SU-DHL-6 (cell line): ENCODE measurements at regions not wholly inside any gene's neighbourhood (a gene's known extent, or its start where the extent isn't known, plus 50 kb on each side); places are given as distances from the start of the nearest gene placed in this dataset.

Source experiments
- H2AFZ ChIP-seq: fragments of 200-600 bp; sonication (generic); 2 replicates; pipeline ENCODE4 v1.6.1; 2014; ENCODE audit warnings: low read depth, mild to moderate bottlenecking, moderate library complexity, mixed read lengths, antibody characterized with exemption, low read length; ENCODE audit not compliant: severe bottlenecking
- H3F3A ChIP-seq: fragments of 200-600 bp; shearing (Covaris generic); 2 replicates; pipeline ENCODE4 v1.6.0; 2016; ENCODE audit warnings: antibody characterized with exemption, mild to moderate bottlenecking; ENCODE audit not compliant: insufficient read depth
- H3K27ac ChIP-seq: fragments of 200-600 bp; sonication (generic); 2 replicates; pipeline ENCODE4 v1.5.1; 2016; ENCODE audit warnings: low read depth, mild to moderate bottlenecking, low read length, moderate library complexity, mixed read lengths
- H3K27me3 ChIP-seq: fragments of 200-600 bp; sonication (generic), shearing (Covaris generic); 2 replicates; pipeline ENCODE4 v1.6.0; 2014; ENCODE audit warnings: mild to moderate bottlenecking, low read length
- H3K36me3 ChIP-seq: fragments of 200-600 bp; sonication (generic); 2 replicates; pipeline ENCODE4 v1.6.1; 2014; ENCODE audit warnings: mild to moderate bottlenecking, low read length, mixed read lengths
- H3K4me2 ChIP-seq: fragments of 300-600, 200-600 bp; shearing (Covaris generic), sonication (generic); 2 replicates; pipeline ENCODE4 v1.6.0; 2014; ENCODE audit warnings: low read length, low read depth, mild to moderate bottlenecking; ENCODE audit not compliant: poor library complexity, severe bottlenecking
- H3K4me3 ChIP-seq: fragments of 200-600 bp; sonication (generic); 2 replicates; pipeline ENCODE4 v1.5.1; 2014; ENCODE audit warnings: antibody characterized with exemption, low read length, mild to moderate bottlenecking, mixed read lengths; ENCODE audit not compliant: insufficient read depth, poor library complexity, severe bottlenecking
- H3K79me2 ChIP-seq: fragments of 200-600 bp; sonication (generic); 2 replicates; pipeline ENCODE4 v1.6.1; 2014; ENCODE audit warnings: mild to moderate bottlenecking, low read length, moderate library complexity; ENCODE audit not compliant: insufficient read depth
- H3K9ac ChIP-seq: fragments of 200-600 bp; sonication (generic); 2 replicates; pipeline ENCODE4 v1.7.0; 2014; ENCODE audit warnings: mild to moderate bottlenecking, low read length
- H3K9me2 ChIP-seq: fragments of 200-600 bp; sonication (generic); replicated peaks from 2 replicates; pipeline ENCODE4 v1.6.1; 2014; ENCODE audit warnings: low read length; ENCODE audit not compliant: insufficient read depth
- H3K9me3 ChIP-seq: fragments of 200-600 bp; sonication (generic); 2 replicates; pipeline ENCODE4 v1.6.1; 2014; ENCODE audit warnings: low read length, mixed read lengths; ENCODE audit not compliant: insufficient read depth
- H4K20me1 ChIP-seq: fragments of 200-600 bp; sonication (generic); 2 replicates; pipeline ENCODE4 v1.6.1; 2014; ENCODE audit warnings: low read depth, mild to moderate bottlenecking, antibody characterized with exemption, low read length, moderate library complexity, mixed read lengths
- EZH2phosphoT487 ChIP-seq: fragments of 200-600 bp; sonication (generic), shearing (Covaris generic); conservative IDR thresholded peaks from 2 replicates; pipeline ENCODE4 v1.6.1; 2018; ENCODE audit warnings: mild to moderate bottlenecking, antibody characterized with exemption, low read length, moderate library complexity, mixed read lengths
- TF ChIP-seq, protein P1 (sequence below): fragments of 200-600 bp; sonication (generic); IDR thresholded peaks from one replicate; pipeline ENCODE4 v1.5.1; 2017; ENCODE audit warnings: antibody characterized with exemption, mild to moderate bottlenecking, low read length, moderate library complexity; ENCODE audit not compliant: insufficient read depth, poor library complexity, severe bottlenecking

DNA sequence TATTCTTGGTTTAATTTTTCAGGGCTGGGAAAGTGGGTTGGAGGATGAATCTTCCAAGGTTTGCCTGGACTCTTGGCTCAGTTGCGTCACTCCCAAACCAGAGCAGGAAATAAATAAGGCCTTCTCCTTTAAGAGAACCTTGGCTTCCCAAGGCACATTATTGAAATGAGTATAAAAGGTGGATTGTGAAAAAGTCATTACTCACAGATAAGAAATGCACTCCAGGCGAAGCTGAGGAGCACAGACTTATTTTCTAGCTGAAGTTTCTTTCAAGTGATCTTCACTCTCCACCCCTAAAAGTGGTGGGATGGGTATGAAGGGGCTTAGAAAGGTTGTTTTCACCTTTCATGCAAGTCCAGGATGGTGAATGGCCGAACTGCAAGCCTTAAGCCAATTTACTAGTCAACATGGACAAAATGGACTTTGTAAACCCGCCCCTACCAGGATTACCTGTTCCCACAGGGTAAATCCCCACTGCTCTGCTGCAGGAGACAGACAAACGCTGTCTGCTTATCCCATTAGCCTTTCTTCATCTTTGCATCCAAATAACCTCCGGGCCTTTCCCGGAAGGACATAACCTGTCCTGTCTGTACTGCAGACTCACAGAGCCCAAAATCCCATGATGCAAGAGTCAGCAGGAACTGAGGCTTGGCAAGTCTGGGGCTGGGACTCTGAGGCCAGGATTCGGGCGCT is 207.6 kb downstream of the BCL11B start:
- H4K20me1 ChIP-seq: no peaks in the 10 kb centered on the region
- H3K27ac ChIP-seq: no peak overlapping the region
- H3K4me2 ChIP-seq: no peak overlapping the region
- no peaks in the 10 kb centered on the region for H3K9me3 ChIP-seq
- H3K36me3 ChIP-seq: no peaks in the 10 kb centered on the region
- H3F3A ChIP-seq: no peaks in the 10 kb centered on the region
- no peak overlapping the region for H3K9ac ChIP-seq
- H3K79me2 ChIP-seq: no peaks in the 10 kb centered on the region
- TF ChIP-seq, protein P1, sequence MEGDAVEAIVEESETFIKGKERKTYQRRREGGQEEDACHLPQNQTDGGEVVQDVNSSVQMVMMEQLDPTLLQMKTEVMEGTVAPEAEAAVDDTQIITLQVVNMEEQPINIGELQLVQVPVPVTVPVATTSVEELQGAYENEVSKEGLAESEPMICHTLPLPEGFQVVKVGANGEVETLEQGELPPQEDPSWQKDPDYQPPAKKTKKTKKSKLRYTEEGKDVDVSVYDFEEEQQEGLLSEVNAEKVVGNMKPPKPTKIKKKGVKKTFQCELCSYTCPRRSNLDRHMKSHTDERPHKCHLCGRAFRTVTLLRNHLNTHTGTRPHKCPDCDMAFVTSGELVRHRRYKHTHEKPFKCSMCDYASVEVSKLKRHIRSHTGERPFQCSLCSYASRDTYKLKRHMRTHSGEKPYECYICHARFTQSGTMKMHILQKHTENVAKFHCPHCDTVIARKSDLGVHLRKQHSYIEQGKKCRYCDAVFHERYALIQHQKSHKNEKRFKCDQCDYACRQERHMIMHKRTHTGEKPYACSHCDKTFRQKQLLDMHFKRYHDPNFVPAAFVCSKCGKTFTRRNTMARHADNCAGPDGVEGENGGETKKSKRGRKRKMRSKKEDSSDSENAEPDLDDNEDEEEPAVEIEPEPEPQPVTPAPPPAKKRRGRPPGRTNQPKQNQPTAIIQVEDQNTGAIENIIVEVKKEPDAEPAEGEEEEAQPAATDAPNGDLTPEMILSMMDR: no peak
- TF ChIP-seq EZH2phosphoT487: no peak
- no peak overlapping the region for H3K4me3 ChIP-seq
- no peaks in the 10 kb centered on the region for H3K9me2 ChIP-seq
- H3K27me3 ChIP-seq: no peaks in the 10 kb centered on the region
- H2AFZ ChIP-seq: no peak overlapping the region

DNA sequence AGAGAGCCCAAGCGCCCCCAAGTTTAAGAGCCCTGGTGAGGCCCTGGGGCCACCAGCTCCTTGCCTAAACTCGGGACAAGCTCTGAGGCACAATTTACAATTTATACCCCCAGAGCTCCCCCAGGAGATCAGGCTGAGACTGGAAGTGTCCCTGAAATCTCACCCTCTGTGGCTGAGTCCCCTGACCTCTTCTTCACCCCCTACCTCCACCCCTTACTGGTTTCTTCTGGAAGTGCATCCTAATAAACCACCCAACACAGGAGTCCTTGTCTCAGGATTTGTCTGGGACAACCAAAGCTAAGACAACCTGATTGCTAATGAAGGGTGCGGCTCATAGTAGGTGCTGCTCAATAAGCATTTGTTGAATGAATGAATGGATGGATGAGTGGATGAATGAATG is 206.4 kb downstream of the BCL11B start:
- no peaks in the 10 kb centered on the region for H3K9me3 ChIP-seq
- H3K27ac ChIP-seq: no peak overlapping the region
- H3K79me2 ChIP-seq: no peaks in the 10 kb centered on the region
- H3K9ac ChIP-seq: no peak overlapping the region
- no peak overlapping the region for H3K4me2 ChIP-seq
- H2AFZ ChIP-seq: no peak overlapping the region
- no peaks in the 10 kb centered on the region; the same call in 1 of the 2 replicates for H3K27me3 ChIP-seq
- TF ChIP-seq EZH2phosphoT487: no peak
- TF ChIP-seq, protein P1: no peak
- H4K20me1 ChIP-seq: no peaks in the 10 kb centered on the region
- H3K36me3 ChIP-seq: no peaks in the 10 kb centered on the region
- no peak overlapping the region for H3K4me3 ChIP-seq
- no peaks in the 10 kb centered on the region for H3K9me2 ChIP-seq
- no peaks in the 10 kb centered on the region for H3F3A ChIP-seq

DNA sequence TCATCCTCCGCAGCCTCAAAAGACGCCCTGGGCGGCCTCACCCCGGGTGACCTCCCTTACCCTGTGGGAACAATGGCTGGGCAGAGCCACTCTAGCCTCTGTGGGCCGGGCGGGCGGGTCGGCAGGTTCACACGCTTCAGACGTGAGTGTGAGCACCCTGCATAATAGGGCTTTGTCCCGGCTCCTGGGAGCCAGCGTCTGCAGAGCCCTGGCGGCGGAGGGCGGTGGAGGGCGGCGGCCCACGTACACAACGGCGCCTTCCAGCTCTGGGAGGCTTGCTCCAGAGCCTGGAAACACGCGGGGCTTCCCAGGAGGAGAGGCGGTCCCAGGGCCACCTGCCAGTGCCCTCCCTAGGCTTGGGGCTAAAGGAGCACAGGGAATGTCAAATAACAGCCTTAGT is 205.6 kb downstream of the BCL11B start:
- Histone ChIP-seq H4K20me1 (no peaks in the 10 kb centered on the region), H3K79me2 (no peaks in the 10 kb centered on the region), H3K27me3 (no peaks in the 10 kb centered on the region; the same call in 1 of the 2 replicates), H3K9ac (no peak overlapping the region), H3K36me3 (no peaks in the 10 kb centered on the region), H3K9me2 (no peaks in the 10 kb centered on the region), H2AFZ (no peak overlapping the region), H3F3A (no peaks in the 10 kb centered on the region), H3K4me2 (no peak overlapping the region), H3K9me3 (no peaks in the 10 kb centered on the region), H3K27ac (no peak overlapping the region), H3K4me3 (no peak overlapping the region)
- TF ChIP-seq, protein P1: no peak
- TF ChIP-seq EZH2phosphoT487: no peak
